ENCODE measurements at regions not wholly inside any gene's neighbourhood (a gene's known extent, or its start where the extent isn't known, plus 50 kb on each side); places are given as distances from the start of the nearest gene placed in this dataset.

DNA sequence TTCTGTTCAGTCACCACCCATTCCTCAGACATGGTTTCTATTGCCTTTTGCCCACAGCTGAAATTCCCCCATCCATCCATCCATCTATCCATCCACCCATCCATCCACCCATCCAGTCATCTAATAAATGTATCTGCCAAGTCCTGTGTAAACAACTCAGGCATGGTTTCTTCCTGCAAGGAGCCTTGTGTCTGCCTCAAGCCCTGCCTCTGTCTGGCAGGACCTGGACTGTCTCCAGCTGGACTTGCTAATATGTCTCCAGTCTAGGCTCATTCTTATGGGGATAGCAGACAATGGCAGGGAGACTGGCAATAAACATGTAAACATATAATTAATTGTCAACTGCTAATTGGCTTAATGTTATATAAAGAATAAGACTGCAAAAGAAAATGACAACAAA is 64.7 kb upstream of the AMPD3 start:
- CTCF ChIA-PET, result no interaction called here
- Mint-ChIP-seq H3K27ac (ENCODE audit: unreplicated experiment) (no peak overlapping the region), H3K4me3 (ENCODE audit: low read depth, unreplicated experiment) (no peak overlapping the region), H3K36me3 (ENCODE audit: insufficient read depth, unreplicated experiment) (no peaks in the 10 kb centered on the region), H3K9me3 (ENCODE audit: low read depth, unreplicated experiment) (peaks cover 7% of the 10 kb centered on the region), H3K4me1 (ENCODE audit: low read depth, unreplicated experiment) (peaks cover 16% of the 10 kb centered on the region), H3K27me3 (ENCODE audit: unreplicated experiment) (peaks cover 74% of the 10 kb centered on the region)
- intact Hi-C loops (cut with micrococcal nuclease; ENCODE audit: unreplicated experiment), result no loop called here
- TF ChIP-seq, protein P1, sequence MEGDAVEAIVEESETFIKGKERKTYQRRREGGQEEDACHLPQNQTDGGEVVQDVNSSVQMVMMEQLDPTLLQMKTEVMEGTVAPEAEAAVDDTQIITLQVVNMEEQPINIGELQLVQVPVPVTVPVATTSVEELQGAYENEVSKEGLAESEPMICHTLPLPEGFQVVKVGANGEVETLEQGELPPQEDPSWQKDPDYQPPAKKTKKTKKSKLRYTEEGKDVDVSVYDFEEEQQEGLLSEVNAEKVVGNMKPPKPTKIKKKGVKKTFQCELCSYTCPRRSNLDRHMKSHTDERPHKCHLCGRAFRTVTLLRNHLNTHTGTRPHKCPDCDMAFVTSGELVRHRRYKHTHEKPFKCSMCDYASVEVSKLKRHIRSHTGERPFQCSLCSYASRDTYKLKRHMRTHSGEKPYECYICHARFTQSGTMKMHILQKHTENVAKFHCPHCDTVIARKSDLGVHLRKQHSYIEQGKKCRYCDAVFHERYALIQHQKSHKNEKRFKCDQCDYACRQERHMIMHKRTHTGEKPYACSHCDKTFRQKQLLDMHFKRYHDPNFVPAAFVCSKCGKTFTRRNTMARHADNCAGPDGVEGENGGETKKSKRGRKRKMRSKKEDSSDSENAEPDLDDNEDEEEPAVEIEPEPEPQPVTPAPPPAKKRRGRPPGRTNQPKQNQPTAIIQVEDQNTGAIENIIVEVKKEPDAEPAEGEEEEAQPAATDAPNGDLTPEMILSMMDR (IDR thresholded peaks at IDR 0.05; ENCODE audit: unreplicated experiment), result no peak
- no TSS peak for BruUV-seq (replicated peaks)
- DNase-seq, result no peak

DNA sequence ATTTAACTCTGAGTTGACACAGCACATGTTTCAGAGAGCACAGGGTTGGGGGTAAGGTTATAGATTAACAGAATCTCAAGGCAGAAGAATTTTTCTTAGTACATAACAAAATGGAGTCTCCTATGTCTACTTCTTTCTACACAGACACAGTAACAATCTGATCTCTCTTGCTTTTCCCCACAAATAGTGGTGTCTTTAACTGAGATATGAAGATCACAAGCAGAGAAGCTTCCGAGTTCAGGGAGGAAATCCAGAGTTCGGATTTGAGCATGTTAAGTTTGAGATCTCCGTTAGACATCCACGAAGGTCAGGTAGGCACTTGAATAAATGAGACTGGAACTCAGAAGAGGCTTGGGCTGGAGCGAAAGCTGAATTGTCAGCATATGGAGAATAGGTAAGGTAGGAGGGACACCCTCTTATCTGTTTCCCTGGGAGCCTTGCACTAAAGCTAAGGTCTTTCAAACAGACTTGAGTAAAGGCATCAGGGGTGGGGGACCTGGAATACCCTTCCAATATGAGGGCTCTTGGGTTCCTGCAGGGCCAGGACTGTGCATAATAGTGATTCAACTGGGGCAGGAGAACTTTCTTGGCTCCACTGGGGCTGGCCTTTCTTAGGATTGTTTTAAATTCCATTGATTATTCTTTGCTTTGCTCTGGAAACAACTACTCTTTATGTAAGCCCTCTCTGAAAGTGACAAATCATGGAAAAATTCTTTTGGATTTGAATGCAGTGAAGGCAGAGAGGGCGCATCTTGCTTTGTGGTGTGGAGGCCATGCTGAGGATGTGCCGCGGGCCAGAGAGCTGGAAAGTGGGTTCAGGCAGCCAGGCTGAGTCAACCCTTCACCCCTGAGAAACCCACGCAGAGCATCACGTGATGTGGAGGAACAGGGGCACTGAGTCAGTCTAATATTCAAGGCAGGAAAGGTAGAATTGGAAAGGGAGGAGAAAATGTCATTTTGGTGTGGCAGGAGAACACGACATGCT is 62.7 kb upstream of the AMPD3 start:
- peaks cover 16% of the 10 kb centered on the region for H3K4me1 Mint-ChIP-seq (ENCODE audit: low read depth, unreplicated experiment)
- no peaks in the 10 kb centered on the region for H3K36me3 Mint-ChIP-seq (ENCODE audit: insufficient read depth, unreplicated experiment)
- no peak overlapping the region for H3K27ac Mint-ChIP-seq (ENCODE audit: unreplicated experiment)
- TF ChIP-seq, protein P1 (IDR thresholded peaks at IDR 0.05; ENCODE audit: unreplicated experiment), result no peak
- no TSS peak for BruUV-seq (replicated peaks)
- DNase-seq, result no peak
- CTCF ChIA-PET, result interaction anchor here (1.6 kb wide), 1 partner anchor 26 kb away, joined by 4 read pairs; no protein-coding TSS in a partner anchor
- H3K9me3 Mint-ChIP-seq (ENCODE audit: low read depth, unreplicated experiment), result peaks cover 7% of the 10 kb centered on the region
- intact Hi-C loops (cut with micrococcal nuclease; ENCODE audit: unreplicated experiment), result no loop called here
- no peak overlapping the region for H3K4me3 Mint-ChIP-seq (ENCODE audit: low read depth, unreplicated experiment)
- peaks cover 71% of the 10 kb centered on the region for H3K27me3 Mint-ChIP-seq (ENCODE audit: unreplicated experiment)

DNA sequence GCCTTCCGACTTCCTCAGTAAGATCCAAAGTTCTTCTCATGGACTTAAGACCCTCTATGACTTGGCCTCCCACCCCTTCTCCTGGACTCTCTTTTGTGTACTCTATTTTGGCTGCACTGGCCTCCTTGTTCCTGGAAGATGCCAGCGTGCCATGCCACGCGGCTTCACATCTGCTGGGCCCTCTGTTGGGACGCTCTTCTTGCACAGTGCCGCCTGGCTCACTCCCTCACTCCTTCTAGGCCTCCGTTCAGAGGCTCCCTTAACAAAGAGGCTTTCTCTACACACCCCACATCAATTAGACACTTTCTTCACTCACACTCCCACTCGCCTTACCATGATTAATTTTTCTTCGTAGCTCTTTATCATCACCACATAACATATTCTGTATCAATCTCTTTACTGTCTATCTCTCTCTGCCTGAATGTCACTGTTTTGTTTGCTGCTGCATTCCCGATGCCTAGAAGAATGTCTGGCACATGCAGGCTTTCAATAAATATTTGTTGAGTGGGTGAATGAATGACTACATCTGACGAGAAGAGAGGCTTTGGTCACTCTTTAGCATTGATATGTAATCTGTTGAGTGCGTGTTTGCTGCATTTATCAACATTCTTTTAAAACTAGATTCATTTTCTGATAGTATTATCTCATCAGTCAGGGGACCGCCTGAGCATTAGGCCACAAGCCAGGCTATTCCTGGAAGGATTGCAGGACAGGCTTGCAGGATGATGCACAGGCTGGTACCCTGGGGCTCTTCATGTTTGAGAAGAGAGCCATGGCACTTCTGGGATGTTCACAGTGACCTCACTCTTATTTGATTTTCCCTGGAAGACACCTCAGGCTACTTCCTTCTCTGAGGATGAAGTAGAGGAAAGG is 60.6 kb upstream of the AMPD3 start:
- Mint-ChIP-seq H3K9me3 (ENCODE audit: low read depth, unreplicated experiment) (peaks cover 7% of the 10 kb centered on the region), H3K27ac (ENCODE audit: unreplicated experiment) (no peak overlapping the region), H3K36me3 (ENCODE audit: insufficient read depth, unreplicated experiment) (no peaks in the 10 kb centered on the region), H3K27me3 (ENCODE audit: unreplicated experiment) (peaks cover 78% of the 10 kb centered on the region), H3K4me1 (ENCODE audit: low read depth, unreplicated experiment) (peaks cover 24% of the 10 kb centered on the region), H3K4me3 (ENCODE audit: low read depth, unreplicated experiment) (no peak overlapping the region)
- CTCF ChIA-PET, result no interaction called here
- BruUV-seq (replicated peaks), result no TSS peak
- DNase-seq, result no peak
- intact Hi-C loops (cut with micrococcal nuclease; ENCODE audit: unreplicated experiment), result no loop called here
- TF ChIP-seq, protein P1 (IDR thresholded peaks at IDR 0.05; ENCODE audit: unreplicated experiment), result no peak

DNA sequence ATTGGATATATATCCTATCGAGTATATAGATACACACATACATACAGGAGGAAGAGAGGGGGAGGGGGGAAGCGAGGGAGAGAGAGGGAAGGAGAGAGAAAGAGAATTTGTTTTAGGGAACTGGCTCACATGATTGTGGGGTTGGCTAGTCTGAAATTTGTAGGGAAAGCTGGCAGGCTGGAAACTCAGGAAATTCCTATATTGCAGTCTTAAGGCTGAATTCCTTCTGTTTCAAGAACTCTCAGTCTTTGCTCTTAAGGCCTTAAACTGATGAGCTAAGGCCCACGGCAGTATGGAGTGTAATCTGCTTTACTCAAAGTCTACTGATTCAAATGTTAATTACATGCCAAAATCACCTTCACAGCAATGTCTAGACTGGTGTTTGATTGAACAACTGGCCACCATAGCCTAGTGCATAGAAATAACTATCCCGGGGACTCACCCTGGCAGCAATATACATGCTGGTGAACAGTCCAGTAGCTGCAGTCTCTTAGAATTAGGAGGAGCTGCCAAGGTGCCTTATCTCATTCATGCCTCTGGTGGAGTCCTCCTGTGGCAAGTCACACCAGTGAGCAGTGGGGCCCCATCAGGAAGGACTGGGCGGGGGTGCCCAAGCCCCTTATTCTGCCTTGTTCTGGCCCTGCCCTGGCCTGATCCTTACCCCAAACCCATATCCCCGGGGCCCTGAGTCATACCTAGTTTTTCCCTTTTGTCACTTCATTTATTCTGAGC is 59.7 kb upstream of the AMPD3 start:
- Mint-ChIP-seq H3K4me1 (ENCODE audit: low read depth, unreplicated experiment) (peaks cover 24% of the 10 kb centered on the region), H3K27me3 (ENCODE audit: unreplicated experiment) (peaks cover 75% of the 10 kb centered on the region), H3K9me3 (ENCODE audit: low read depth, unreplicated experiment) (peaks cover 7% of the 10 kb centered on the region), H3K4me3 (ENCODE audit: low read depth, unreplicated experiment) (no peak overlapping the region), H3K36me3 (ENCODE audit: insufficient read depth, unreplicated experiment) (no peaks in the 10 kb centered on the region), H3K27ac (ENCODE audit: unreplicated experiment) (no peak overlapping the region)
- intact Hi-C loops (cut with micrococcal nuclease; ENCODE audit: unreplicated experiment), result no loop called here
- DNase-seq, result no peak
- TF ChIP-seq, protein P1 (IDR thresholded peaks at IDR 0.05; ENCODE audit: unreplicated experiment), result no peak
- no TSS peak for BruUV-seq (replicated peaks)
- CTCF ChIA-PET, result no interaction called here

All from Calu3 (cell line).